ENCODE measurements at regions not wholly inside any gene's neighbourhood (a gene's known extent, or its start where the extent isn't known, plus 50 kb on each side); places are given as distances from the start of the nearest gene placed in this dataset.

- H3F3A ChIP-seq (ENCODE audit: insufficient read depth, low read length, poor library complexity, severe bottlenecking), result no peaks in the 10 kb centered on the region
- H3K9ac ChIP-seq (ENCODE audit: low read length), result no peak overlapping the region
- H3K9me3 ChIP-seq (ENCODE audit: low read length), result peaks cover 4% of the 10 kb centered on the region
- no peak overlapping the region for H3K4me2 ChIP-seq (ENCODE audit: low read length)
- no peaks in the 10 kb centered on the region for H3K79me2 ChIP-seq (replicated peaks; ENCODE audit: insufficient read depth, low read length)
- TF ChIP-seq RAD21 (conservative IDR thresholded peaks at IDR 0.05), result no peak
- TF ChIP-seq, protein P1, sequence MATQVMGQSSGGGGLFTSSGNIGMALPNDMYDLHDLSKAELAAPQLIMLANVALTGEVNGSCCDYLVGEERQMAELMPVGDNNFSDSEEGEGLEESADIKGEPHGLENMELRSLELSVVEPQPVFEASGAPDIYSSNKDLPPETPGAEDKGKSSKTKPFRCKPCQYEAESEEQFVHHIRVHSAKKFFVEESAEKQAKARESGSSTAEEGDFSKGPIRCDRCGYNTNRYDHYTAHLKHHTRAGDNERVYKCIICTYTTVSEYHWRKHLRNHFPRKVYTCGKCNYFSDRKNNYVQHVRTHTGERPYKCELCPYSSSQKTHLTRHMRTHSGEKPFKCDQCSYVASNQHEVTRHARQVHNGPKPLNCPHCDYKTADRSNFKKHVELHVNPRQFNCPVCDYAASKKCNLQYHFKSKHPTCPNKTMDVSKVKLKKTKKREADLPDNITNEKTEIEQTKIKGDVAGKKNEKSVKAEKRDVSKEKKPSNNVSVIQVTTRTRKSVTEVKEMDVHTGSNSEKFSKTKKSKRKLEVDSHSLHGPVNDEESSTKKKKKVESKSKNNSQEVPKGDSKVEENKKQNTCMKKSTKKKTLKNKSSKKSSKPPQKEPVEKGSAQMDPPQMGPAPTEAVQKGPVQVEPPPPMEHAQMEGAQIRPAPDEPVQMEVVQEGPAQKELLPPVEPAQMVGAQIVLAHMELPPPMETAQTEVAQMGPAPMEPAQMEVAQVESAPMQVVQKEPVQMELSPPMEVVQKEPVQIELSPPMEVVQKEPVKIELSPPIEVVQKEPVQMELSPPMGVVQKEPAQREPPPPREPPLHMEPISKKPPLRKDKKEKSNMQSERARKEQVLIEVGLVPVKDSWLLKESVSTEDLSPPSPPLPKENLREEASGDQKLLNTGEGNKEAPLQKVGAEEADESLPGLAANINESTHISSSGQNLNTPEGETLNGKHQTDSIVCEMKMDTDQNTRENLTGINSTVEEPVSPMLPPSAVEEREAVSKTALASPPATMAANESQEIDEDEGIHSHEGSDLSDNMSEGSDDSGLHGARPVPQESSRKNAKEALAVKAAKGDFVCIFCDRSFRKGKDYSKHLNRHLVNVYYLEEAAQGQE (IDR thresholded peaks at IDR 0.05; ENCODE audit: borderline replicate concordance), result no peak
- no peak for TF ChIP-seq TAF1 (IDR thresholded peaks at IDR 0.05; ENCODE audit: low read depth)
- TF ChIP-seq MXI1 (conservative IDR thresholded peaks at IDR 0.05; ENCODE audit: poor library complexity, severe bottlenecking), result no peak
- TF ChIP-seq EZH2 (IDR thresholded peaks at IDR 0.05; ENCODE audit: borderline replicate concordance, insufficient read depth, low read length, poor library complexity, severe bottlenecking), result no peak
- H3K36me3 ChIP-seq (ENCODE audit: insufficient read depth, low read length), result no peaks in the 10 kb centered on the region
- H3K27me3 ChIP-seq (ENCODE audit: insufficient read depth, low read depth, low read length), result no peaks in the 10 kb centered on the region
- no peak overlapping the region for H3K4me3 ChIP-seq (ENCODE audit: low read length)
- H3K9me2 ChIP-seq (ENCODE audit: insufficient read depth, low read length), result no peaks in the 10 kb centered on the region
- no peaks in the 10 kb centered on the region for H4K20me1 ChIP-seq (ENCODE audit: insufficient read depth)
- no peak overlapping the region for H3K27ac ChIP-seq (ENCODE audit: low read length)
- H2AFZ ChIP-seq (ENCODE audit: low read depth, low read length), result no peak overlapping the region
Observed at GRCh38 chr4:45293335-45293734, 567.0 kb upstream of the GNPDA2 start.

- no peaks in the 10 kb centered on the region for H4K20me1 ChIP-seq (ENCODE audit: insufficient read depth)
- no peaks in the 10 kb centered on the region for H3K27me3 ChIP-seq (ENCODE audit: insufficient read depth, low read depth, low read length)
- no peak overlapping the region for H3K4me3 ChIP-seq (ENCODE audit: low read length)
- H3F3A ChIP-seq (ENCODE audit: insufficient read depth, low read length, poor library complexity, severe bottlenecking), result no peaks in the 10 kb centered on the region
- no peaks in the 10 kb centered on the region for H3K36me3 ChIP-seq (ENCODE audit: insufficient read depth, low read length)
- no peak overlapping the region for H2AFZ ChIP-seq (ENCODE audit: low read depth, low read length)
- TF ChIP-seq, protein P1 (IDR thresholded peaks at IDR 0.05; ENCODE audit: borderline replicate concordance), result no peak
- TF ChIP-seq TAF1 (IDR thresholded peaks at IDR 0.05; ENCODE audit: low read depth) (no peak), EP300 (conservative IDR thresholded peaks at IDR 0.05; ENCODE audit: poor library complexity, severe bottlenecking) (no peak), RAD21 (conservative IDR thresholded peaks at IDR 0.05) (no peak), SMC3 (conservative IDR thresholded peaks at IDR 0.05; ENCODE audit: poor library complexity) (no peak), CTCF (IDR thresholded peaks at IDR 0.05; ENCODE audit: poor library complexity, severe bottlenecking) (no peak), POLR2AphosphoS5 (IDR thresholded peaks at IDR 0.05) (no peak), EZH2 (IDR thresholded peaks at IDR 0.05; ENCODE audit: borderline replicate concordance, insufficient read depth, low read length, poor library complexity, severe bottlenecking) (no peak)
- H3K4me2 ChIP-seq (ENCODE audit: low read length), result no peak overlapping the region
- no peak overlapping the region for H3K27ac ChIP-seq (ENCODE audit: low read length)
- no peaks in the 10 kb centered on the region for H3K79me2 ChIP-seq (replicated peaks; ENCODE audit: insufficient read depth, low read length)
- H3K9me3 ChIP-seq (ENCODE audit: low read length), result peaks cover 4% of the 10 kb centered on the region
- H3K9ac ChIP-seq (ENCODE audit: low read length), result no peak overlapping the region
- no peaks in the 10 kb centered on the region for H3K9me2 ChIP-seq (ENCODE audit: insufficient read depth, low read length)
Observed at GRCh38 chr4:45292844-45293243, 566.5 kb upstream of the GNPDA2 start.
